Esophagus muscularis mucosa (tissue), 3 donors: ENCODE measurements at regions not wholly inside any gene's neighbourhood (a gene's known extent, or its start where the extent isn't known, plus 50 kb on each side); places are given as distances from the start of the nearest gene placed in this dataset.

Source experiments
- POLR2A ChIP-seq: fragments of 450-650 bp; IDR thresholded peaks from one replicate; pipeline ENCODE4 v1.6.1; 2017; ENCODE audit warnings: antibody characterized with exemption, moderate library complexity, mild to moderate bottlenecking, low read depth
- TF ChIP-seq, protein P1 (sequence below), 3 experiments: fragments of 200-600 bp in 2 of 3; fragments of 450-650 bp in 1 of 3; sonication (generic) in 2 of 3; IDR thresholded peaks; one replicate each; pipeline ENCODE4 v1.5.1; 2017 to 2019; ENCODE audit warnings: antibody characterized with exemption in 3 of 3, mild to moderate bottlenecking in 2 of 3, moderate library complexity in 1 of 3

DNA sequence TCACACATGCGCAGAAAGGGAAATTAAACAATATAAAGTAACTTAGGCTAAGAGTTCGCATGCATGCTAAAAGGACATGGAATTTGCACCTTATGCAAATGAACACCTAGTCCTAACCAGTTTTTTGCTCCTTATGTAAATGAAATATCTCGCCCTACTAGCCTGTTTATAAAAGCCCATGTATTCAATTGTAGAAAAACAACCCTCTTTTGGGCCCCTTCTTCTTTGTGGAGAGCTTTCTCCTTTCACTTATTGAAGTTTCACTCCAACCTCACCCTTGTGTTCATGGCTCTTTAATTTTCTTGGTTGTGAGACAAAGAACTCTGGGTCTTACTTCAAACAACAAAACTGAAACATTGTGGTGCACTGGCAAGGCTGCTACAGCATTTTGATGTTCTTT lies 333.4 kb upstream of the ATXN7L3B start:
- TF ChIP-seq, protein P1, sequence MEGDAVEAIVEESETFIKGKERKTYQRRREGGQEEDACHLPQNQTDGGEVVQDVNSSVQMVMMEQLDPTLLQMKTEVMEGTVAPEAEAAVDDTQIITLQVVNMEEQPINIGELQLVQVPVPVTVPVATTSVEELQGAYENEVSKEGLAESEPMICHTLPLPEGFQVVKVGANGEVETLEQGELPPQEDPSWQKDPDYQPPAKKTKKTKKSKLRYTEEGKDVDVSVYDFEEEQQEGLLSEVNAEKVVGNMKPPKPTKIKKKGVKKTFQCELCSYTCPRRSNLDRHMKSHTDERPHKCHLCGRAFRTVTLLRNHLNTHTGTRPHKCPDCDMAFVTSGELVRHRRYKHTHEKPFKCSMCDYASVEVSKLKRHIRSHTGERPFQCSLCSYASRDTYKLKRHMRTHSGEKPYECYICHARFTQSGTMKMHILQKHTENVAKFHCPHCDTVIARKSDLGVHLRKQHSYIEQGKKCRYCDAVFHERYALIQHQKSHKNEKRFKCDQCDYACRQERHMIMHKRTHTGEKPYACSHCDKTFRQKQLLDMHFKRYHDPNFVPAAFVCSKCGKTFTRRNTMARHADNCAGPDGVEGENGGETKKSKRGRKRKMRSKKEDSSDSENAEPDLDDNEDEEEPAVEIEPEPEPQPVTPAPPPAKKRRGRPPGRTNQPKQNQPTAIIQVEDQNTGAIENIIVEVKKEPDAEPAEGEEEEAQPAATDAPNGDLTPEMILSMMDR (IDR thresholded peaks at IDR 0.05), result no peak
- no peak for TF ChIP-seq POLR2A
